K562 (cell line): ENCODE measurements at regions not wholly inside any gene's neighbourhood (a gene's known extent, or its start where the extent isn't known, plus 50 kb on each side); places are given as distances from the start of the nearest gene placed in this dataset.

Experiments used
- ATAC-seq: fragments of 200-7000 bp; cut with Tn5 transposase; 3 replicates; pipeline ENCODE4 v1.9.1; 2020; ENCODE audit warnings: moderate library complexity
- BruUV-seq: library from RNA; stranded (reverse); fragments of 400-500 nt; replicated peaks from 2 replicates; lab custom pipeline; 2021; lab: Mats Ljungman, UMichigan
- CTCF ChIA-PET: fragments of 300-600 bp; formaldehyde crosslinking; extraction: SDS; loops from one replicate; lab custom pipeline; 2021; ENCODE audit warnings: low intra/inter-chr PET ratio; lab: Yijun Ruan, JAX
- POLR2A ChIA-PET: fragments of 300-600, 350-650 bp; sonication (Branson Sonifier 250); formaldehyde crosslinking; extraction: SDS; loops from one replicate; lab custom pipeline; 2021; ENCODE audit warnings: antibody characterized with exemption, inconsistent platforms; lab: Yijun Ruan, JAX
- DNase-seq, 4 experiments: peaks; one replicate each; pipeline versions ENCODE4 v3.0.0 to v3.0.0-alpha.2; 2011 to 2018; ENCODE audit warnings: low spot score in 3 of 4, mixed read lengths in 3 of 4; ENCODE audit errors: extremely low read depth in 1 of 4
- FAIRE-seq: peaks from 2 replicates; lab custom pipeline; 2011; peaks lifted over from hg19 to GRCh38; lab: Jason Lieb, UNC
- H2AFZ ChIP-seq: 2 replicates; pipeline ENCODE4 v1.6.0; 2011; ENCODE audit warnings: low read depth, low read length, control low read depth, inconsistent platforms
- H3K27ac ChIP-seq: fragments of 200-600 bp; 3 replicates; pipeline ENCODE4 v1.8.0; 2011; ENCODE audit warnings: low read depth, mild to moderate bottlenecking, control low read depth, inconsistent platforms, low read length, moderate library complexity, mixed read lengths; ENCODE audit errors: extremely low read depth
- H3K27me3 ChIP-seq, 2 experiments: fragments of 300-600 bp in 1 of 2; 2 replicates in 1 of 2; 3 replicates in 1 of 2; pipeline versions ENCODE4 v1.6.0 to v1.8.0; 2011; ENCODE audit warnings: inconsistent platforms in 2 of 2, low read length in 2 of 2, mild to moderate bottlenecking in 1 of 2, mixed read lengths in 1 of 2, moderate library complexity in 1 of 2; ENCODE audit not compliant: control insufficient read depth in 2 of 2, insufficient read depth in 2 of 2
- H3K36me3 ChIP-seq: fragments of 300-600 bp; 3 replicates; pipeline ENCODE4 v1.8.0; 2011; ENCODE audit warnings: mild to moderate bottlenecking, low read length, inconsistent platforms; ENCODE audit not compliant: control insufficient read depth, insufficient read depth
- H3K4me1 ChIP-seq, 2 experiments: fragments of 200-600 bp in 1 of 2; replicated peaks in 1 of 2; 2 replicates in 1 of 2; 3 replicates in 1 of 2; pipeline versions ENCODE4 v1.5.1 to v1.8.0; 2011; ENCODE audit warnings: inconsistent platforms in 2 of 2, low read length in 2 of 2, mild to moderate bottlenecking in 1 of 2, mixed read lengths in 1 of 2, moderate library complexity in 1 of 2; ENCODE audit not compliant: control insufficient read depth in 2 of 2, insufficient read depth in 2 of 2
- H3K4me2 ChIP-seq: 2 replicates; pipeline ENCODE4 v1.6.1; 2011; ENCODE audit warnings: low read length, control low read depth, inconsistent platforms, mixed read lengths; ENCODE audit not compliant: insufficient read depth
- H3K4me3 ChIP-seq: fragments of 200-600 bp; sonication (generic), shearing (Covaris generic); 2 replicates; pipeline ENCODE4 v1.5.1; 2016; ENCODE audit warnings: control low read depth, inconsistent platforms
- H3K79me2 ChIP-seq: fragments of 200-600 bp; 3 replicates; pipeline ENCODE4 v1.8.0; 2011; ENCODE audit warnings: low read length, inconsistent platforms; ENCODE audit not compliant: control insufficient read depth, insufficient read depth
- H3K9ac ChIP-seq, 2 experiments: 2 replicates each; pipeline versions ENCODE4 v1.6.0 to v1.6.1; 2011; ENCODE audit warnings: low read depth in 2 of 2, low read length in 2 of 2, control low read depth in 1 of 2, inconsistent platforms in 1 of 2, mild to moderate bottlenecking in 1 of 2, mixed read lengths in 1 of 2; ENCODE audit not compliant: insufficient read depth in 1 of 2
- H3K9me1 ChIP-seq: one replicate; pipeline ENCODE4 v1.6.0; 2011; ENCODE audit warnings: inconsistent platforms, mild to moderate bottlenecking, low read length, moderate library complexity; ENCODE audit not compliant: control insufficient read depth, insufficient read depth
- H3K9me3 ChIP-seq: replicated peaks from 2 replicates; pipeline ENCODE4 v1.5.1; 2011; ENCODE audit warnings: low read depth, low read length, inconsistent platforms; ENCODE audit not compliant: control insufficient read depth, insufficient read depth
- H4K20me1 ChIP-seq: replicated peaks from 2 replicates; pipeline ENCODE4 v1.6.1; 2011; ENCODE audit warnings: low read length, inconsistent platforms, mixed read lengths; ENCODE audit not compliant: control insufficient read depth, insufficient read depth
- PHF8 ChIP-seq: fragments of 200-600 bp; sonication (generic); IDR thresholded peaks from 2 replicates; pipeline ENCODE4 v1.6.1; 2012; ENCODE audit warnings: mixed run types, mild to moderate bottlenecking, inconsistent platforms, low read length, moderate library complexity, borderline replicate concordance
- SRF ChIP-seq, 2 experiments: fragments of 250-450, 450-650 bp in 1 of 2; sonication (Bioruptor Pico) in 1 of 2; sonication (generic) in 1 of 2; formaldehyde crosslinking; IDR thresholded peaks; 2 replicates each; pipeline versions ENCODE4 v1.5.0 to v1.5.1; 2020 to 2022; ENCODE audit warnings: mild to moderate bottlenecking in 1 of 2, missing genetic modification reagents in 1 of 2
- ZFP30 ChIP-seq: fragments of 250-450 bp; sonication (Bioruptor Pico); IDR thresholded peaks from 2 replicates; pipeline ENCODE4 v1.8.0; 2022; ENCODE audit warnings: moderate library complexity, mild to moderate bottlenecking, inconsistent platforms, borderline replicate concordance
- ZNF512 ChIP-seq: IDR thresholded peaks from 2 replicates; pipeline ENCODE4 v1.6.1; 2016; ENCODE audit warnings: missing genetic modification characterization, missing compliant biosample characterization
- ZNF77 ChIP-seq: fragments of 250-450 bp; sonication (Bioruptor Pico); IDR thresholded peaks from 2 replicates; pipeline ENCODE4 v1.5.0; 2020
- WGBS: fragments of 100-300 bp; shearing (Covaris generic); methylation state at CpG from one replicate; pipeline ENCODE4 v1.1.6; 2016; ENCODE audit warnings: low coverage, mixed read lengths; ENCODE audit not compliant: insufficient coverage; ENCODE audit errors: missing lambda C conversion rate; 5-methylcytosine and 5-hydroxymethylcytosine counted together
- in situ Hi-C: fragments of 300-500 bp; cut with MboI; formaldehyde crosslinking; loops from 4 replicates; pipeline ENCODE4 v1.15.0; 2018; ENCODE audit warnings: inconsistent platforms, mixed read lengths
- intact Hi-C: fragments of 100-400 bp; cut with micrococcal nuclease; formaldehyde crosslinking; loops from 2 replicates; pipeline ENCODE4 v1.14.2; 2022

- intact Hi-C loops (no loop called here), in situ Hi-C loops (no loop called here)
- no TSS peak for BruUV-seq
- ATAC-seq, result no peak
- Histone ChIP-seq H3K4me2 (no peak overlapping the region), H3K4me1 (peaks cover 12 to 28% of the 10 kb centered on the region in 2 experiments), H4K20me1 (peaks cover 13% of the 10 kb centered on the region), H2AFZ (no peak overlapping the region), H3K27me3 (no peaks in the 10 kb centered on the region), H3K9me3 (no peaks in the 10 kb centered on the region), H3K9ac (no peak overlapping the region), H3K4me3 (no peak overlapping the region), H3K27ac (no peak overlapping the region), H3K79me2 (no peaks in the 10 kb centered on the region), H3K9me1 (no peaks in the 10 kb centered on the region), H3K36me3 (no peaks in the 10 kb centered on the region)
- ChIA-PET POLR2A (interaction anchor here (0.8 kb wide), 1 partner anchor 12 kb away, joined by 3 read pairs; no protein-coding TSS in a partner anchor), CTCF (no interaction called here)
- DNase-seq, result no peak
- TF ChIP-seq ZNF77 (CRISPR knock-in tag), result no peak
- no peak for TF ChIP-seq PHF8
- TF ChIP-seq ZNF512, result no peak
- no peak for TF ChIP-seq SRF (CRISPR knock-in tag; IDR thresholded peaks at IDR 0.05)
- no peak for TF ChIP-seq ZFP30 (CRISPR knock-in tag)
- WGBS, result 71% methylated on average over 7 of the region's 7 CpGs
- no peak for FAIRE-seq
Observed at GRCh38 chr4:98796991-98797390, 131.9 kb downstream of the EIF4E start.
